HG03520 (cell line): ENCODE measurements at regions not wholly inside any gene's neighbourhood (a gene's known extent, or its start where the extent isn't known, plus 50 kb on each side); places are given as distances from the start of the nearest gene placed in this dataset.
"Not testable (repeated sequence)": the region's sequence is repeated elsewhere in the genome, so short reads cannot be mapped to it uniquely, and the experiment has no call there.

Experiments used
- ATAC-seq: cut with Tn5 transposase; IDR thresholded peaks from one replicate; pipeline ENCODE4 v1.9.1; 2021; ENCODE audit warnings: mild to moderate bottlenecking, moderate library complexity; ENCODE audit not compliant: unreplicated experiment

DNA sequence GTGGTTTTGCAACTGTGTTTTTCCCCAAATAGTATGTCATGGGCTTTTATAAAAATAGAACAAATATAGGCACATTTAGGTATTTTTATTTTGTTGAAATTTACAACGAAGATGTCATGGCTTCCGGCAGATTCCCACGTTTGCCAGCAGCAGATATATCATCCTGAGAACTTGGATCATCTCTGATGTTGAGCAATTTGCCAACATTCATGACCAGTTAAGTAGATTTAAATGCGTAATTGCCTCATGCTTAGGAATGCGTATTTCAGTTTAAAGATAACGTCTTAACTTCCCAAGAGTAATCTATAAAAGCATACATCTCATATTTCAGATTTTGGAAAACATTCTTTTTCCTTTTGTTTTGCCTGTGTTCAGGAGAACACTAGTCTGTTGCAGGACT lies 457.8 kb downstream of the QKI start:
- no peak for ATAC-seq

DNA sequence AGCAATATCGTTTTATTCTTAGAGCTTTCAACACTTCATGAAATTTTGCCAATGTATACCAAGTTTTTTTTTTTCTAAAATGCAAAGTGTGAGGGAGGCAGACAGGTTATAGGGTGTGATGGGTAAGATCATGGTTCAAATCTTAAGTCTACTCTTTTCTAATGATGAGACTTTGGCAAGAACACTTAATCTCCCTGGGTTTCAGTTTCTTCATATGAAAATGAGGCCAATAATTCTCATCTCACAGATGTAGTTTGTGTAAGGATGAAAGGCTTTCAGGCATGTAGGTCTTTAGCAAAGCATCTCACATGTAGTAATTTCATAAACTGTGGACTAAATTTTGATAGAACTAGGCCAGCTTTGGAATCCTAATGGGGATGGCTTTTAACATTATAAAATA lies 457.1 kb downstream of the QKI start:
- no peak for ATAC-seq

- no peak for ATAC-seq
These were observed 453.2 kb downstream of the QKI start for GRCh38 chr6:163867518-163868292.

DNA sequence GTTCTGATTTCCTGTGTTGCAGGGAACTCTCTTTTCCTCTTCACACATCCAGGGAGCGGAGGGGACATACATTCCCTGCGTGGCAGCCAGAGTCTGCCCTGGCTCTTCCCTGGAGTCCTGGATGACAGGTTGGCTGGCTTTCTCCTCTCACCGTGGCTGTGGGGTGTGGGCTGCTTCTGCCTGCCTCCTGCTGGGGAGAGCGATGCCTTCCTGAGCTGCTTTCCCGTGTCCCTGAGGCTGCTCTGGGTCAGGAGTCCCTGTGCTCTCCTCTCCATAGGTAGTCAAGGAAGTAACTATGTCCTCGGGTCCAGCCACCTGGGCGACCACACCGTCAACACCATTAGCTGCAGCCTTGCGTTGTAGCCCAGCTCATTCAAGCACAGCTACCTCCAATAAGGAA lies 451.7 kb downstream of the QKI start:
- no peak for ATAC-seq

DNA sequence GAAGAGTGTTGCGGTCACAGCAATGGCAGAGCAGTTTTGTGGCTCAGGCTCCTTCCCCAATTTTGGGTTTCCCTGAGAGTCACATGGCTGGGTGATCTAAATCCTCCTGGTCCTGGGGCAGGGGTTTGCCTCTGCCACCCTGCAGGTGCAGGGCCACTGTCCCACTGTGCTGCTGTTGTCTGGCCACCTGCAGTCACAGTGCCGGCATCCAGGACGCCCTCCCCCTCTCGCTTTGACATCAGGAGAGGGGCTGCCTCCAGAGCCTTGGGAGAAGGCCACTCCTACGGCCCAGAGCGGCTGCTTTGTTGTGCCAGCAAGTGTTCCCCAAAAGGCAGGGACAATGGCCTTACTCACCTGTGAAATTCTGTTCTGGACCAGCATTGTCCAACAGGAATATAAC lies 449.0 kb downstream of the QKI start:
- ATAC-seq, result no peak

DNA sequence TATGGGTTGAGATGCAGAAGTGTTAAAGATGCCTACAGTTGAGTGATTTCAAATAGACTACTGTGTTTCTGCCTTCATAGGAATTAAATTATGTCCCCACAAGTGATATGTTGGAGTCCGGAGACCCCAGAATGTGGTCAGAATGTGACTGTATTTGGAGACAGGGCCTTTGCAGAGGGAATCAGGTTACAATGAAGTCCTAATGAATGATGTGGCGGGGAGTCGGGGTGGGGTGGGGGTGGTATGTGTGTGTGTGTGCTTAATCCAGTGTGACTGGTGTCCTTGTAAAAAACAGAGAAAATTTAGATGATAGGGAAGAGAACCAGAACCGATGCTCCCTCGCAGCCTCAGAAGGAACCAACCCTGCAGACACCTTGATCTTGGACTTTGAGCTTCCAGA lies 448.2 kb downstream of the QKI start:
- ATAC-seq, result no peak

DNA sequence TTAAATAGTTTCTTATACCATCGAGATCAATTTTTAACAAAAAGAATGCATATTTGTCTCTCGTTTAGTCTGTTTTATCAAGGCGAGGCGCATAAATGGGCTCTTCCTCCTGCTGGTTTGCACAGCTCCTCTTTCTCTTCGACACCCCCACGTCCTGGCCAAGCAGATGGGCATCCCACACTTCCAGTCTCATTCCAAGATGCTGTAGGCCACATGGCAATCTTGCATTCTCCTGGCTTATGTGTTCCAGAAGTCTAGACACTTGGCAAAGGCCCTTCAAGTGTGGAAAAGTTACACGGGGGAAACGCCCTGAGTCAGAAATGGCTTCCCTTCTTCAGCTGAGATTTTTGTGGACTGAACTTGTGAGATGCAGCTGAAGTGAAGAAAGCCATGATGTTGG lies 447.1 kb downstream of the QKI start:
- ATAC-seq, result no peak

GRCh38 chr6:163860287-163861081 lies 446.0 kb downstream of the QKI start:
- ATAC-seq, result no peak

DNA sequence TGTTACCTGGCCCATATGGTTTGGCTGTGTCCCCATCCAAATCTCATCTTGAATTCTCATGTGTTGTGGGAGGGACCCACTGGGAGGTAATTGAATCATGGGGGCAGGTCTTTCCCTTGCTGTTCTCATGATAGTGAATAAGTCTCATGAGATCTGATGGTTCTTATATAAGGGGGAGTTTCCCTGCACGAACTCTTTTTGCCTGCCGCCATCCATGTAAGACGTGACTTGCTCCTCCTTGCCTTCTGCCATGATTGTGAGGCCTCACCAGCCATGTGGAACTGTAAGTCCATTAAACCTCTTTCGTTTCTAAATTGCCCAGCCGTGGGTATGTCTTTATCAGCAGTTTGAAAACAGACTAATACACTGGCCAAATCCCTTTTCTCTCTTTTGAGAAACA lies 444.4 kb downstream of the QKI start:
- ATAC-seq, result not testable (repeated sequence)

GRCh38 chr6:163857421-163857820 lies 442.9 kb downstream of the QKI start:
- ATAC-seq, result no peak

DNA sequence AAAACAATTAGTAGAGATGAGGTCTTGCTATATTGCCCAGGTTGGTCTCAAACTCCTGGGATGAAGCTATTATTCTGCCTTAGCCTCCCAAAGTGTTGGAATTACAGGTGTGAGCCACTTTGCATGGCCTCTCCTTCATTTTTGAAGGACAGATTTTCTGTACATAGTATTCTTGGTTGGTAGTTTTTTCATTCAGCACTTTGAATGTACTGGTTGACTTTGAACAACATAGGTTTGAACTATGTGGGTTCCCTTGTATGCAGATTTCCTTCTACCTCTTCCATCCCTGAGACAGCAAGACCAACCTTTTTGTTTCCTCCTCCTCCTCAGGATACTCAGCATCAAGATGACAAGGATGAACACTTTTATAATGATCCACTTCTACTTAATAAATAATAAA lies 436.4 kb downstream of the QKI start:
- ATAC-seq, result no peak

DNA sequence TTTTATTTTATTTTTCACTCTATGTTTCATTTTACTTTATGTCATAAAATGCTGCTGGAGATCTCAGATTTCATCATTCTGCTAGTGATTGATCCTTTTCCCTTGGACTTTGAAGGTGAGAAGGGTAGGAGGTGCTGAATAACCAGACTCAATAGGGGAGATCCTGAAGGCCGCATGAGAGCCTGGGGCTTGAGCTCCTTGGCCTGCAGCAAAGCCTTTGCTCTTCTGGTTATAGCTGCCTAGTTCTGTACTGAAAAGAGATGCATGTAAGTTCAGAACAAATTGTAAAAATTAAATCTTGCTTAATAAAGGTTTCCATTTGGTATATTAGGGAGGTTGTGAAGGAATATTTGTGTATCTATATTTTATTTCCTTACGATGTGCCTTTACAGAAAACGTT lies 430.2 kb downstream of the QKI start:
- ATAC-seq, result no peak

GRCh38 chr6:163844357-163844756 lies 429.8 kb downstream of the QKI start:
- ATAC-seq, result no peak

- ATAC-seq, result no peak
These were observed 428.7 kb downstream of the QKI start for GRCh38 chr6:163843218-163843617.

- no peak for ATAC-seq
These were observed 427.9 kb downstream of the QKI start for GRCh38 chr6:163842467-163842866.

- no peak for ATAC-seq
These were observed 427.2 kb downstream of the QKI start for GRCh38 chr6:163841733-163842132.

GRCh38 chr6:163841326-163841725 lies 426.8 kb downstream of the QKI start:
- no peak for ATAC-seq

DNA sequence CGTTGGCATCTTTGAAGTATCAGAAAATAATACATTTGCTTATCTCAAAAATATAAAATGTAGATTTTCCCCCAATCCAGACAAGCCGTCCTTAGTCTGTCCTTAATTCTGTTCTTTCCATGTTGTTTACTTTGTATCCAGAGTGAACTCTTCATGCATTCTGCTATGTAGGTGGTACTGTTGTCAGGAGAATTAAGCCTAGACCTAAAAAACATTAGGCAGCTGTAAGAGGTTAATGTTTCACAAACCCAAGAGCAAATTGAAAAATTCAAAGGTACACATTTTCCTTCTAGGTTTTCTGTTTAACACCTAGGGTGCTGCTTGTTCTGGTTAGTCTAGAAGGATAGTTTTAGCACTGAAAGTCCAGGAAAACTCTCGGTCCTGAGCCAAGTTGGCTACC lies 426.4 kb downstream of the QKI start:
- no peak for ATAC-seq

- no peak for ATAC-seq
These were observed 424.8 kb downstream of the QKI start for GRCh38 chr6:163839296-163839695.

- no peak for ATAC-seq
These were observed 423.3 kb downstream of the QKI start for GRCh38 chr6:163837691-163838431.

GRCh38 chr6:163836876-163837690 lies 422.6 kb downstream of the QKI start:
- ATAC-seq, result no peak
